SJSA1 (cell line): ENCODE measurements at regions not wholly inside any gene's neighbourhood (a gene's known extent, or its start where the extent isn't known, plus 50 kb on each side); places are given as distances from the start of the nearest gene placed in this dataset.
A peak's percentile ranks its signal among the peaks of the same experiment; 100 is the strongest.

Source experiments
- DNase-seq, 2 experiments: peaks; one replicate each; pipeline ENCODE4 v3.0.0-alpha.2; 2015 to 2020; ENCODE audit warnings: low spot score in 2 of 2, low read depth in 1 of 2
- H3K27ac ChIP-seq: fragments of 250-450 bp; sonication (Bioruptor Pico); 2 replicates; pipeline ENCODE4 v1.5.1; 2020; ENCODE audit warnings: mild to moderate bottlenecking, moderate library complexity
- H3K27me3 ChIP-seq: fragments of 250-450 bp; sonication (Bioruptor Pico); replicated peaks from 2 replicates; pipeline ENCODE4 v1.5.1; 2020; ENCODE audit warnings: mild to moderate bottlenecking, moderate library complexity
- H3K36me3 ChIP-seq: fragments of 250-450 bp; sonication (Bioruptor Pico); 2 replicates; pipeline ENCODE4 v1.5.1; 2020; ENCODE audit warnings: mild to moderate bottlenecking
- H3K4me1 ChIP-seq: fragments of 250-450 bp; sonication (Bioruptor Pico); replicated peaks from 2 replicates; pipeline ENCODE4 v1.6.1; 2021; ENCODE audit warnings: mild to moderate bottlenecking
- H3K4me3 ChIP-seq: fragments of 250-450 bp; sonication (Bioruptor Pico); 2 replicates; pipeline ENCODE4 v1.5.1; 2020; ENCODE audit warnings: mild to moderate bottlenecking
- H3K9me3 ChIP-seq: fragments of 250-450 bp; sonication (Bioruptor Pico); replicated peaks from 2 replicates; pipeline ENCODE4 v1.5.1; 2020; ENCODE audit warnings: mild to moderate bottlenecking

DNA sequence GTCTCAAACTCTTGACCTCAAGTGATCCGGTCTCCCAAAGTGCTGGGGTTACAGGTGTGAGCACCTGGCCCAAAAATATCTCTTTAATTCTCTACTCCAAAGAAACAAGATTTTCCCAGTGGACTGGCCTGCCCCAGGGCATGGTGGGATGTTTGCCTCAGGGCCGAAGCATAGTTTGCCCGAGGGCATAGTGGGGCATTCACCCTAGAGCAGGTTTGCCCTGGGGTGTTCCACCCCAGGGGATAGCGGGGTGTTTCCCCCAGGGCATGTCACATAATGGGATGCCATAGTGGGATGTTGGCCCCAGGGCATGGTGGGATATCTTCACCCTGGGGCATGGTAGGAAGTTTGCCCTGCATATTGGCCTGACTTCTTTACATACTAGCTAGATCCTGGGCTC is 97.2 kb downstream of the VEGFA start:
- H3K27ac ChIP-seq = no peak overlapping the region
- no peak for DNase-seq
- no peaks in the 10 kb centered on the region for H3K36me3 ChIP-seq
- no peaks in the 10 kb centered on the region for H3K4me1 ChIP-seq
- H3K9me3 ChIP-seq = no peaks in the 10 kb centered on the region; the same call in 1 of the 2 replicates
- no peaks in the 10 kb centered on the region; the same call in 1 of the 2 replicates for H3K27me3 ChIP-seq
- H3K4me3 ChIP-seq = no peak overlapping the region

DNA sequence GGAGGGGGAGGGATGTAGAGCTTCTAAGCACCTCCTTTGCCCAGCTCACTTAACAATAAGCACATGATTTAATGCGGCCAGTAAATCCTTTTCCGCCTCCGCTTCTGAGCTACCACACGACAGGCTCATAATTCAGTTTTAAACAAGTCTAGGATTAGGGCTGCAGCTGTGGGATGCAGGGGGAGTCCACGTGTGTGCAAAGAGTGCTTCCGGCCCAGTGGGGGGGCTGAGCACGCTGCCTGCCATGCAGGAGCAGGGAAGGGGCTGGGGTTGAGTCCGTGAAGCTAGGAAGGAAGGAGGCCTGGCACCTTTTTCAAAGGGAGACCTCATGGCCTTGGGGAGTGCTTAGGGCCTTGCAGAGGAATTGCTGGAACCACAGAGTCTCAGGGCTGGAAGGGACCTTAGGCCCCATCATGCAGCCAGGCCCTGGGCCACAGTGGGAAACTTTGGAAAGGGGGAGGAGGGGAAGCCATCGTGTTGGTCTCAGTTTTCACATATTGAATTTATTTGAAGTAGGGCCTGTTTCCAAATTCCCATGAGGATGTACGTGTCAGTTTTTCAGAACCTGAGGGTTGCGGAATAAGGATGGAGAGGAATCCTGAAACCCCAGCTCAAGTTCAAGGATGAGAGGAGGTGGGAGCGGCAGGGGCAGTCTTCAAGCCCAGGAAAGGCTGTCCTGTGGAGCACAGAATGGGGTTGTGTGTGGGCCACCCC is 96.1 kb downstream of the VEGFA start:
- Histone ChIP-seq H3K27me3 (no peaks in the 10 kb centered on the region; the same call in 1 of the 2 replicates), H3K36me3 (no peaks in the 10 kb centered on the region), H3K4me1 (no peaks in the 10 kb centered on the region), H3K9me3 (no peaks in the 10 kb centered on the region; the same call in 1 of the 2 replicates), H3K27ac (no peak overlapping the region), H3K4me3 (no peak overlapping the region)
- DNase-seq = no peak

DNA sequence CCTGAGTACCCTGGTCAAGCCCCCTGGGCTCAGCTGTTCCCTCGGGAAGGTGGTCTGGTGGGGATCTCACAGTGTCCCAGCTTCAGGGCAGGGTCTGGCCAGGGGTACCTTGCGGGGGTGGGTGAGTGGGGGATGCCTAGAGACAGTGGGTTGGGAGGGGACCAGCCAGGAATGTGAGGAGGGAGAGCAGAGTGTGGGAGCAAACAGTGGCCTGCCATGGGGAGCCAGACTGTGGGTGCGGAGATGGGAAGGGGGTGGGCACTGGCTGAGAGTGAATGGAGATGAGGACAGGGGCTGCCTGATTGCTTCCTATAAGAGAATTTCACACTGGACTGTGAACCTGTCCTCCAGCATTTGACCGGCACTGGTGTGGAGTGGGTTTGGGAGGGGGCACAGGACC is 95.1 kb downstream of the VEGFA start:
- Histone ChIP-seq H3K36me3 (no peaks in the 10 kb centered on the region), H3K4me1 (no peaks in the 10 kb centered on the region), H3K4me3 (no peak overlapping the region), H3K27ac (no peak overlapping the region), H3K9me3 (no peaks in the 10 kb centered on the region; the same call in 1 of the 2 replicates), H3K27me3 (no peaks in the 10 kb centered on the region; the same call in 1 of the 2 replicates)
- DNase-seq = no peak

DNA sequence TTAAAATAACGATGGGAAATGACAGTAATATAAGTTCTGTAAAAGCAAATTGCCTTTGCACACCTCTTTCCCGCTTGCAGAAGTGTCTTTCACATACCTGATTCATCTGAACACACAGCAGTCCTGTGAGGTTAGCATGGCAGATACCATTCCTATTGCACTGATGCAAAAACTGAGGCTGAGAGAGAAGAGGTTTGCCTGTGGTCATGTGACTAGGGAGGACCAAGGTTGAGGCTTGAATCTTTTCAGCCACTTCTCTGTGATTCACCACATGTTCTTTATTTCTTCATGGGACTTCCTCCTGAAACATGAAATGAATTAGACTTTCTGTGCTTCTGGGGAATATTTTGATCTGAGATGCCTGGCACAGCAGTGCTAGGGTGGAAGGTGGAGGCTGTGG is 92.9 kb downstream of the VEGFA start:
- H3K27ac ChIP-seq = no peak overlapping the region
- H3K4me1 ChIP-seq = no peaks in the 10 kb centered on the region
- H3K4me3 ChIP-seq = no peak overlapping the region
- H3K27me3 ChIP-seq = no peaks in the 10 kb centered on the region; the same call in 1 of the 2 replicates
- no peak for DNase-seq
- H3K36me3 ChIP-seq = no peaks in the 10 kb centered on the region
- no peaks in the 10 kb centered on the region; the same call in 1 of the 2 replicates for H3K9me3 ChIP-seq

DNA sequence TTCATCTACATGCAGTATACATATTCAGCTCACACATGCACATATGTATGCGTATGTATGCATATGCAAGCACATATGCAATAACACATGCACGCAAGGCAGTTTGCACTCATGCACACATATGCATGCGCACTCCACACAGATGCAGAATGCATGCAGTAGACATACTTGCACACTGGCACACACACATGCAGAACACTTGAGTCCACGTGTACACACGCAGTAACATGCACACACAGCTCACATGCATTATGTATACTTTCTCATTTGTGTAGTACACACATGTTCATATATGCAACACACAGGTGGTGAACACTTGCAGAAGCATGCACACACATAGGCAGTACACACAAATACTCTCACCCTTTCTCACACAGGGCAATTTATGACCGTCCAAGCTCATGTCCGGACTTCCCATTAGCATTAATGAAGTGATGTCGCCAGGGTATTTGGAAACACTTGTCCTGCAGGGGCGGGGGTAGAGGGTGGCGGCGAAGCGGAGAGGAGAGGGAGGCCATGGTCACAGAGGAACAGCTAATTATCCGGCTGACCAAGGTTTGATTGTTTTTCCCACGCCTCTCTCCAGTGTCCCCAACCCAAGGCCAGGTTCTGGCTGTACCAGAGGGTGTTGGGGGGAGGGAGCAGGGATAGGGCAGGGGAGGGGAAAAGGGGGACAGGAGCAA is 91.3 kb downstream of the VEGFA start:
- no peak overlapping the region for H3K4me3 ChIP-seq
- H3K36me3 ChIP-seq = no peaks in the 10 kb centered on the region
- no peak for DNase-seq
- H3K4me1 ChIP-seq = peaks cover 1% of the 10 kb centered on the region
- H3K27ac ChIP-seq = no peak overlapping the region
- H3K9me3 ChIP-seq = no peaks in the 10 kb centered on the region; the same call in 1 of the 2 replicates
- H3K27me3 ChIP-seq = no peaks in the 10 kb centered on the region; the same call in 1 of the 2 replicates

GRCh38 chr6:43860285-43860684 is 90.3 kb downstream of the VEGFA start:
- no peak for DNase-seq
- Histone ChIP-seq H3K4me3 (no peak overlapping the region), H3K27ac (no peak overlapping the region), H3K27me3 (no peaks in the 10 kb centered on the region; the same call in 1 of the 2 replicates), H3K4me1 (peaks cover 9% of the 10 kb centered on the region), H3K9me3 (no peaks in the 10 kb centered on the region; the same call in 1 of the 2 replicates), H3K36me3 (no peaks in the 10 kb centered on the region)

DNA sequence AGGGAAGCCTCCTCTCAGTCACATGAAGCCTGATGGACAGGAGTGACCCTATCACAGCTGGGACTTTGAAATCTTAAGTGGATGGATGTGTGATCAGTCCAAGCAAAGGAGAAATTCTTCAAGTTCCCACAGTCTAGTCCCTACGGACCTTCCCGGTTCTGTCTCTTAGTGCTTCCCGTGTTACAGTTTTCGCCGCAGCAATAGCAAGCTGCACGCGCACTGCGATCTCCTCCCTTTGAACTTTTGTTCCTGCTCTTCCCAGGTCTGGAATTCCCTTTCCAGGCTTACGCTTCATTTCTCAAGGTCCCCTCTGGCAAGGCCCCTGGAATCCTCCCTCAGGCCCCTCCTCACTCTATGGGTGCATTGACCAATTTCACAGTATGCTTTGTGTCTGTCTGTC is 89.2 kb downstream of the VEGFA start:
- H3K4me3 ChIP-seq = no peak overlapping the region
- H3K9me3 ChIP-seq = no peaks in the 10 kb centered on the region; the same call in 1 of the 2 replicates
- no peak for DNase-seq
- no peak overlapping the region for H3K27ac ChIP-seq
- no peaks in the 10 kb centered on the region for H3K36me3 ChIP-seq
- H3K27me3 ChIP-seq = no peaks in the 10 kb centered on the region; the same call in 1 of the 2 replicates
- peaks cover 16% of the 10 kb centered on the region for H3K4me1 ChIP-seq

GRCh38 chr6:43858161-43859153 is 88.4 kb downstream of the VEGFA start:
- H3K9me3 ChIP-seq = no peaks in the 10 kb centered on the region; the same call in 1 of the 2 replicates
- DNase-seq = no peak
- no peaks in the 10 kb centered on the region; the same call in 1 of the 2 replicates for H3K27me3 ChIP-seq
- no peak overlapping the region for H3K4me3 ChIP-seq
- H3K27ac ChIP-seq = no peak overlapping the region
- H3K36me3 ChIP-seq = no peaks in the 10 kb centered on the region
- H3K4me1 ChIP-seq = peaks cover 20% of the 10 kb centered on the region

DNA sequence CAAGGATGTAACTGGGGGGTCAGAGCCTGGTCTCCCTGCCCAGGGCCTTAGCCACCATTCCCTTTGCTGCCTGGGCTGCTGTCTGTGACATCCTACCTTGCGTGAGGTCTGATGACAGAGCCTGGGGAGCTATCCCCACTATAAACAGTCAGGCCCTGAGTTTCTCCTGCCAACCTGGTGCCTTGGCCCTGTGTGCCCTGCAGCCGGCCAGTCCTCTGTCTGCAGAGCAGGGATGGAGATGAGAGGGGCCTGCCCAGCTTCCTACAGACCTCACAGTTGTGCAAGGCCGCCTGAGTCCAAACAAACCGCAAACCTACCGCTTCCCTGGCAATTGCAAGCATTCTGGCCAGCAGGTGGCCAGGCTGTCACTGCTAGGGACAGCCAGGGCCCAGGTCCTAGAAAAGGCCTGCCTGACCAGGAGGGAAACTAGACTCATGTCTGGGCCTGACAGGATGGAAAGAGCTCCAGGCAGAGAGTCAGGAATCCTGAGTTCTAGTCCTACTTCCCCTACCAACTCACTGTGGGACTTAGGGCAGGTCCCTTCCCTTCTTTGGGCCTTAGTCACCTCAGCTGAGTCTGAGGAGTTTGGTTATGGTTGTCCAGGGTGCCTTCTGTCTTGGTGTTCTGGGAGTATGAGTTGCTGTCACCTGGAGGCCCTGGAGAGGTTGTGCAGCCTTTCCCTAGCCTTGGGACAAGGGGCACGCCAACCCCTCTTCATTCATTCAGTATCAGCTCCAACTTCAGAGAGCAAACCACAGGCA is 86.2 kb downstream of the VEGFA start:
- no peak overlapping the region for H3K4me3 ChIP-seq
- H3K27ac ChIP-seq = no peak overlapping the region
- no peaks in the 10 kb centered on the region for H3K27me3 ChIP-seq
- peaks cover 41% of the 10 kb centered on the region for H3K4me1 ChIP-seq
- peak; percentile 54 to 58 for DNase-seq
- no peaks in the 10 kb centered on the region for H3K36me3 ChIP-seq
- no peaks in the 10 kb centered on the region for H3K9me3 ChIP-seq

DNA sequence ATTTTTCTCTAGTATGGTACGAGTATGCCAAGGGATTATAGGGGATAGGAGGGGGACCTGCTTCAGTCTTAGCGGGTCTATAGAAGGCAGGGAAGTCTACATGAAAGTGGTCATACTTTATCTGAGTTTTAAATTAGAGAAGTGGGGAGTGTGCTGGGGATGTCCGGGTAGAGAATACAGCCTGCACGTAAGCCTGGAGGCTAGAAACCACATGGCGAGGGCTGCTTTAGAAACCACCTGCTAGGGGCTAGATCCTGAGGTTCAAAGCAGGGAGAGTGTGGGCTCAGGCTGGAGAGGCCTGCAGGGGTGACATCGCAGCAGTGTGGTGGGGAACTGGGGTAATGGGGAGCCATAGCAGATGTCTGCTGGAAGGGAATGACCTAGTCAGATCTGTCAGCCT is 85.2 kb downstream of the VEGFA start:
- Histone ChIP-seq H3K4me3 (no peak overlapping the region), H3K36me3 (no peaks in the 10 kb centered on the region), H3K27ac (no peak overlapping the region), H3K9me3 (no peaks in the 10 kb centered on the region), H3K27me3 (no peaks in the 10 kb centered on the region), H3K4me1 (peaks cover 50% of the 10 kb centered on the region)
- DNase-seq = no peak

GRCh38 chr6:43853066-43853650 is 83.1 kb downstream of the VEGFA start:
- Histone ChIP-seq H3K27ac (no peak overlapping the region), H3K4me3 (no peak overlapping the region), H3K9me3 (no peaks in the 10 kb centered on the region), H3K36me3 (no peaks in the 10 kb centered on the region), H3K27me3 (no peaks in the 10 kb centered on the region), H3K4me1 (peaks cover 71% of the 10 kb centered on the region)
- DNase-seq = no peak

DNA sequence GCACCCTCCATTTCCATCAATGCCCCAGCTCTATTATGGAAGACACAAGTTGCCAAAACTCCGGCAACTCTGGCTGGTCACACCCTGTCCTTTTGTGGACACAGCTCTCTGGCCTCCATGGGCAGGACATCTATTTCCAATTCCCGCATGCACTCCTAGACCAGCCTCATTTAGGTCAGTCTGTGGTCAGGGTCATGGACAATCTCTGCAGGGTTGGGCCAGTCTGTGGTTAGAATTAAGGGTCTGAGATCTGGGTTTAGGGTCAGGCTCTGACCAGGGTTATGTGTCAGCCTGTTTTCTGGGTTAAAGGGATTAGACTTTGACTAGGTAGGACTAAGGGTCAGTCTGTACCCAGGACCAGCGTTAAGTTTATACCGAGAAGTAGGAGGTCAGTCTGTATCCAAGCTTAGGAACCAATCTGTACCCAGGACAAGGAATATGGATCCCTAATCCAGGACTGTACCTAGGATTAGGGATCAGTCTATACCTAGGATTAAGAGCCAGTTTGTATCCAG is 82.4 kb downstream of the VEGFA start:
- H3K36me3 ChIP-seq = no peaks in the 10 kb centered on the region
- H3K4me3 ChIP-seq = no peak overlapping the region
- no peaks in the 10 kb centered on the region for H3K9me3 ChIP-seq
- no peak overlapping the region for H3K27ac ChIP-seq
- H3K4me1 ChIP-seq = peaks cover 78% of the 10 kb centered on the region
- DNase-seq = no peak
- no peaks in the 10 kb centered on the region for H3K27me3 ChIP-seq
